LNCaP clone FGC (cell line): ENCODE measurements at regions not wholly inside any gene's neighbourhood (a gene's known extent, or its start where the extent isn't known, plus 50 kb on each side); places are given as distances from the start of the nearest gene placed in this dataset.

Experiments used
- DNase-seq: peaks from one replicate; pipeline ENCODE4 v3.0.0-alpha.2; 2011; ENCODE audit warnings: low read depth
- H3K4me3 ChIP-seq: 2 replicates; pipeline ENCODE4 v1.5.1; 2011; ENCODE audit warnings: mild to moderate bottlenecking, low read depth, low read length, control low read depth
- CTCF ChIP-seq: IDR thresholded peaks from 2 replicates; pipeline ENCODE4 v1.5.1; 2012; ENCODE audit warnings: mild to moderate bottlenecking; ENCODE audit not compliant: control insufficient read depth, insufficient read depth; ENCODE audit errors: extremely low read depth

GRCh38 chr1:187096689-187097088 is 267.9 kb downstream of the PLA2G4A start:
- TF ChIP-seq CTCF: no peak
- no peak overlapping the region for H3K4me3 ChIP-seq
- no peak for DNase-seq

- H3K4me3 ChIP-seq: no peak overlapping the region
- DNase-seq: no peak
- no peak for TF ChIP-seq CTCF
Observed at GRCh38 chr1:187110351-187110750, 281.6 kb downstream of the PLA2G4A start.

DNA sequence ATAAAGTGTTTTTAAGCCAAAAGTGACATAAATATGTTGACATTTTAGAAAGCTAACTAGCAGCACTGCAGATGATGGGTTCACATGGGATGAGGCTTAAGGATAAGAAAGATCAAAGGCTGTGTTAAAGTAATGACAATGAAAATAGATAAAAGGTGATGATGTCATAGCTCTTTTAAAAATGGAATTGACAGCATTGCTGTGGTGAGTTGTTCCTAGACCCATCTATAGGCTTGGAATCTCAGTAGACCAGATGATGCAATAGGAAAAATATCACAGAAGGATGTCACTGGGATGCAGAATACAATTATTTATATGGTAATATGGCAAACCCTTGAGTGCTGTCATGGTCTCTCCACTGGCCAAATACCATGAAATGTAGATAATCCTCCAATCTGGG is 286.0 kb downstream of the PLA2G4A start:
- TF ChIP-seq CTCF: no peak
- no peak overlapping the region for H3K4me3 ChIP-seq
- DNase-seq: no peak

DNA sequence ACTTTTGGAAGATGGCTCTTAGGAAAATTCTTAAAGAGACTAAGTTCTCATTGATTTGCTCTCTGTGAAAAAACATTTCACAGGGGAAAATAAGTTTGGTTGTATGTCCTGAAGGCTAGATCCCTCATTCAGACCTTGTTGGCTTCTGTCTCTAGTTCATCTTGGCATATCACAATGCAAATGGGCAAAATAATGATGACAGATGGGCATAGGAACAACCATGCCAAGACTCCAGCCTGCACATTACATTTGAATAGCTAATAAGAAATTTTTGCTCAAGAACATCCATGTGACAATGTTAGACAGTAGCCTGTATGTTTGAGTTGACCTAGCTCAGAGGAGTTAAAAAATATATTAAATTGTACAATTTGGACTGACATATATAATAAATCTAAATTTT is 292.9 kb downstream of the PLA2G4A start:
- no peak overlapping the region for H3K4me3 ChIP-seq
- TF ChIP-seq CTCF: no peak
- DNase-seq: no peak

DNA sequence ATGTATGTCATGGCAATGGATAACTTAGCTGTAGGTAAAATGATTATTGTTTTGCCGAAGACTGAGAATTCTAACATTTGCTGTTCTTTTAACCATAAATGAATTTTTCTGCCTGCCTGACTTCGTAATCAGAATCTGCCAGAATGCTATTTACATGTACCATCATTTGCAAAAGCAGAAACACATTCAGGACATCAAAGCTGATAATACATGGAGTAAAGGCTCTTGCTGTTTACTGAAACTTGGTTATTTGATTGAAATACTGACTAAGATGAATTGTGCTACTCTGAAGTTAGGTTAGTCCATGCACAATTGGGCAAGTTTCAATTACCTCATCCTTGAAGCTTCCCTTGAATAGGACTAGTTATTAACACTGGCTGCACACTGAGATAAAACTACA is 293.8 kb downstream of the PLA2G4A start:
- no peak for TF ChIP-seq CTCF
- no peak for DNase-seq
- no peak overlapping the region for H3K4me3 ChIP-seq

GRCh38 chr1:187129132-187129531 is 300.4 kb downstream of the PLA2G4A start:
- H3K4me3 ChIP-seq: no peak overlapping the region
- no peak for DNase-seq
- no peak for TF ChIP-seq CTCF

DNA sequence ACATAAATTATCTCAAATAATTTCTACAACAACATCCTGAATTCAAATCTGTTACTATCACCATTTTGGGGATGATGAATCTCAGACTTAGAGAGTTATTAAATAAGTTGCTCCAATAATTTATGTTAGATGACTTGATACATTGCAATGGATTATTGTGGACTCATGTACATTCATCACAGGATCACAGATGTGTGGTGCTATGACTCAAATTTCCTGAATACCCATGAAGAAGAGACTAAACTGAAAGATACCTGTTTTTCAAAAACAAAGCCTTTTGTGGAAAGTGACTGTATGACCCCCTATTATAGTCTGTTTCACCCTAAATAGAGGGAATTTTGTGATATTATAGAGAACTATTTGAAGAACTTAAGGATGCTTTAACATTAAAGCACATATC is 315.0 kb downstream of the PLA2G4A start:
- no peak overlapping the region for H3K4me3 ChIP-seq
- no peak for DNase-seq
- TF ChIP-seq CTCF: no peak
